ENCODE measurements at regions not wholly inside any gene's neighbourhood (a gene's known extent, or its start where the extent isn't known, plus 50 kb on each side); places are given as distances from the start of the nearest gene placed in this dataset.

DNA sequence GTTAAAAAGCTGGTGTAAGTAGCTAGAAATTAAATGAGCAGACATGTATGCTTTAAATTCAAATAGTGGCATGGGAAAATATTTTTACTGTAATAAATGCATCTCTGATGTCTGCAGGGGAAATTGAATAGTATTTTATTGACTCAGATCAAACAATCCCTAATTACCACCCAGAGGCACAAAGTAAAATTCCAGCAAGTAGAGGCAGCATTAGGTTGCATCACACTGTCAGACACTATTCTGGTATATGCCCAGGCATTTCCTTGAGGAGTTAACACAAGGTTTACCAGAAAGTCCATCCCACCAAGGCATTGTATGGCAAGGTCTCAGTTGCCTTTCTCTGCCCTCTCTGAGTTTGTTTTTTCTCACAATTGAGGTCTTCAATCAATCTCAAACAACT is 201.6 kb upstream of the KITLG start:
- Histone ChIP-seq H3K4me3 (ENCODE audit: low read length) (no peak overlapping the region), H3K27me3 (ENCODE audit: control insufficient read depth, insufficient read depth, low read length, poor library complexity, severe bottlenecking) (no peaks in the 10 kb centered on the region), H3K27ac (ENCODE audit: low read depth, low read length) (no peak overlapping the region), H3K4me1 (ENCODE audit: control insufficient read depth, insufficient read depth, low read length) (no peaks in the 10 kb centered on the region), H3K9me3 (ENCODE audit: control insufficient read depth, low read length) (no peaks in the 10 kb centered on the region), H3K9ac (ENCODE audit: extremely low read depth, low read length, poor library complexity, severe bottlenecking) (no peak overlapping the region), H3K36me3 (ENCODE audit: control insufficient read depth, insufficient read depth, low read length) (no peaks in the 10 kb centered on the region)
- Mint-ChIP-seq H3K36me3 (ENCODE audit: low read depth) (no peaks in the 10 kb centered on the region), H3K27me3 (ENCODE audit: insufficient read depth) (no peaks in the 10 kb centered on the region), H3K27ac (no peak overlapping the region), H3K9me3 (no peaks in the 10 kb centered on the region), H3K4me1 (peaks cover 9% of the 10 kb centered on the region), H3K4me3 (no peak overlapping the region)
- DNase-seq, result no peak
- TF ChIP-seq, protein P1, sequence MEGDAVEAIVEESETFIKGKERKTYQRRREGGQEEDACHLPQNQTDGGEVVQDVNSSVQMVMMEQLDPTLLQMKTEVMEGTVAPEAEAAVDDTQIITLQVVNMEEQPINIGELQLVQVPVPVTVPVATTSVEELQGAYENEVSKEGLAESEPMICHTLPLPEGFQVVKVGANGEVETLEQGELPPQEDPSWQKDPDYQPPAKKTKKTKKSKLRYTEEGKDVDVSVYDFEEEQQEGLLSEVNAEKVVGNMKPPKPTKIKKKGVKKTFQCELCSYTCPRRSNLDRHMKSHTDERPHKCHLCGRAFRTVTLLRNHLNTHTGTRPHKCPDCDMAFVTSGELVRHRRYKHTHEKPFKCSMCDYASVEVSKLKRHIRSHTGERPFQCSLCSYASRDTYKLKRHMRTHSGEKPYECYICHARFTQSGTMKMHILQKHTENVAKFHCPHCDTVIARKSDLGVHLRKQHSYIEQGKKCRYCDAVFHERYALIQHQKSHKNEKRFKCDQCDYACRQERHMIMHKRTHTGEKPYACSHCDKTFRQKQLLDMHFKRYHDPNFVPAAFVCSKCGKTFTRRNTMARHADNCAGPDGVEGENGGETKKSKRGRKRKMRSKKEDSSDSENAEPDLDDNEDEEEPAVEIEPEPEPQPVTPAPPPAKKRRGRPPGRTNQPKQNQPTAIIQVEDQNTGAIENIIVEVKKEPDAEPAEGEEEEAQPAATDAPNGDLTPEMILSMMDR (conservative IDR thresholded peaks at IDR 0.05), result no peak

DNA sequence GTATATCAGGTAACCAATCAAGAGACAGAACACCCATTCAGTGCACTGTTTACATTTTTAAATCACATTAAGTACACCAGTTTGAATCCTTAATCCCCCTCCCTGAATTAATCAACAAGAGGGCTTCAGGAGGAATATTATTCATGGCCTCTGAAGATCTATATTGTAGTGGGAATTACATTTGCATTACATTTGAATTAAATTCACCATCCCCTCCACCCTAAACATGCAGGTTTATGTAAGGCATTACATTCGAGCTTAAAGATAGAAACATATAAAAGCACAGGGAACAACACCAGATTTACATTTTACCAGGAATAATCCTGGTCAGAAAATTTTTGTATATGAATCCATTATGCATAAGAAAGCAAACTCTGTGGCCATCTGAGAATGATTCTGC is 197.8 kb upstream of the KITLG start:
- Mint-ChIP-seq H3K27me3 (ENCODE audit: insufficient read depth) (no peaks in the 10 kb centered on the region), H3K4me3 (no peak overlapping the region), H3K9me3 (no peaks in the 10 kb centered on the region), H3K27ac (no peak overlapping the region), H3K36me3 (ENCODE audit: low read depth) (no peaks in the 10 kb centered on the region), H3K4me1 (no peaks in the 10 kb centered on the region)
- Histone ChIP-seq H3K27ac (ENCODE audit: low read depth, low read length) (no peak overlapping the region), H3K4me3 (ENCODE audit: low read length) (no peak overlapping the region), H3K9me3 (ENCODE audit: control insufficient read depth, low read length) (no peaks in the 10 kb centered on the region), H3K9ac (ENCODE audit: extremely low read depth, low read length, poor library complexity, severe bottlenecking) (no peak overlapping the region), H3K36me3 (ENCODE audit: control insufficient read depth, insufficient read depth, low read length) (no peaks in the 10 kb centered on the region), H3K27me3 (ENCODE audit: control insufficient read depth, insufficient read depth, low read length, poor library complexity, severe bottlenecking) (no peaks in the 10 kb centered on the region), H3K4me1 (ENCODE audit: control insufficient read depth, insufficient read depth, low read length) (no peaks in the 10 kb centered on the region)
- WGBS, 2 experiments (ENCODE audit: insufficient coverage in 1 of 2, insufficient read length in 1 of 2), result 100% methylated on average over 1 of the region's 1 CpG; no CpG with 5 or more reads in 1 of the 2 experiments
- no peak for DNase-seq
- TF ChIP-seq, protein P1 (conservative IDR thresholded peaks at IDR 0.05), result no peak

GRCh38 chr12:88775742-88776151 is 195.5 kb upstream of the KITLG start:
- Histone ChIP-seq H3K27ac (ENCODE audit: low read depth, low read length) (no peak overlapping the region), H3K36me3 (ENCODE audit: control insufficient read depth, insufficient read depth, low read length) (no peaks in the 10 kb centered on the region), H3K27me3 (ENCODE audit: control insufficient read depth, insufficient read depth, low read length, poor library complexity, severe bottlenecking) (no peaks in the 10 kb centered on the region), H3K4me1 (ENCODE audit: control insufficient read depth, insufficient read depth, low read length) (no peaks in the 10 kb centered on the region), H3K9ac (ENCODE audit: extremely low read depth, low read length, poor library complexity, severe bottlenecking) (no peak overlapping the region), H3K4me3 (ENCODE audit: low read length) (no peak overlapping the region), H3K9me3 (ENCODE audit: control insufficient read depth, low read length) (no peaks in the 10 kb centered on the region)
- 88 to 90% methylated on average over 3 of the region's 3 CpGs for WGBS, 2 experiments (ENCODE audit: insufficient coverage in 1 of 2, insufficient read length in 1 of 2)
- Mint-ChIP-seq H3K4me1 (no peaks in the 10 kb centered on the region), H3K27ac (no peak overlapping the region), H3K4me3 (no peak overlapping the region), H3K27me3 (ENCODE audit: insufficient read depth) (no peaks in the 10 kb centered on the region), H3K9me3 (no peaks in the 10 kb centered on the region), H3K36me3 (ENCODE audit: low read depth) (no peaks in the 10 kb centered on the region)
- no peak for DNase-seq
- TF ChIP-seq, protein P1 (conservative IDR thresholded peaks at IDR 0.05), result no peak
